Stimulated activated CD4-positive, alpha-beta T cell treated with anti-CD3 and anti-CD28 coated beads, Interleukin-1b, Interleukin-23, amount 100 ng/mL, for 1 hour (primary cell): ENCODE measurements at regions not wholly inside any gene's neighbourhood (a gene's known extent, or its start where the extent isn't known, plus 50 kb on each side); places are given as distances from the start of the nearest gene placed in this dataset.

Source experiments
- DNase-seq, 2 donors: peaks; one replicate each; pipeline ENCODE4 v3.0.0-alpha.2; 2020; ENCODE audit warnings: low read depth in 2 of 2

GRCh38 chr7:21361413-21362125, 66.3 kb upstream of the SP4 start:
- DNase-seq: no peak

GRCh38 chr7:21364801-21365271, 63.0 kb upstream of the SP4 start:
- no peak for DNase-seq

GRCh38 chr7:21365866-21366624, 61.8 kb upstream of the SP4 start:
- no peak for DNase-seq

GRCh38 chr7:21367081-21367480, 60.8 kb upstream of the SP4 start:
- DNase-seq: no peak

- DNase-seq: no peak
Measured at GRCh38 chr7:21367537-21367936, 60.3 kb upstream of the SP4 start.

GRCh38 chr7:21368317-21368716, 59.6 kb upstream of the SP4 start:
- no peak for DNase-seq

GRCh38 chr7:21370283-21370982, 57.5 kb upstream of the SP4 start:
- DNase-seq: no peak

GRCh38 chr7:21371360-21371759, 56.5 kb upstream of the SP4 start:
- no peak for DNase-seq

- DNase-seq: no peak
Measured at GRCh38 chr7:21373031-21373430, 54.9 kb upstream of the SP4 start.

GRCh38 chr7:21374134-21374533, 53.7 kb upstream of the SP4 start:
- DNase-seq: no peak

GRCh38 chr7:21377545-21377944, 50.3 kb upstream of the SP4 start:
- DNase-seq: no peak
